Mesendoderm (in vitro differentiated cells): ENCODE measurements at regions not wholly inside any gene's neighbourhood (a gene's known extent, or its start where the extent isn't known, plus 50 kb on each side); places are given as distances from the start of the nearest gene placed in this dataset.
A peak's percentile ranks its signal among the peaks of the same experiment; 100 is the strongest.

Experiments used
- DNase-seq: peaks from one replicate; pipeline ENCODE4 v3.0.0; 2013
- H2AK5ac ChIP-seq: 2 replicates; pipeline ENCODE4 v1.6.1; 2013; ENCODE audit warnings: low read length, inconsistent platforms
- H2BK120ac ChIP-seq: 2 replicates; pipeline ENCODE4 v1.6.1; 2013; ENCODE audit warnings: low read depth, mild to moderate bottlenecking, low read length, moderate library complexity, mixed read lengths
- H2BK15ac ChIP-seq: replicated peaks from 2 replicates; pipeline ENCODE4 v1.6.1; 2013; ENCODE audit warnings: low read depth, mild to moderate bottlenecking, moderate library complexity
- H2BK5ac ChIP-seq: 2 replicates; pipeline ENCODE4 v1.6.1; 2013; ENCODE audit warnings: low read length, inconsistent platforms
- H3K18ac ChIP-seq: 2 replicates; pipeline ENCODE4 v1.6.1; 2013; ENCODE audit warnings: mild to moderate bottlenecking, low read length, mixed read lengths
- H3K23ac ChIP-seq: one replicate; pipeline ENCODE4 v1.6.1; 2013; ENCODE audit warnings: low read length
- H3K27ac ChIP-seq: 2 replicates; pipeline ENCODE4 v1.5.1; 2013; ENCODE audit warnings: low read depth, mild to moderate bottlenecking, inconsistent platforms, low read length, moderate library complexity
- H3K27me3 ChIP-seq: 2 replicates; pipeline ENCODE4 v1.6.1; 2013; ENCODE audit warnings: low read length, control low read depth, mild to moderate bottlenecking, inconsistent platforms; ENCODE audit not compliant: insufficient read depth, poor library complexity
- H3K36me3 ChIP-seq: 2 replicates; pipeline ENCODE4 v1.6.1; 2013; ENCODE audit warnings: low read length, inconsistent platforms; ENCODE audit not compliant: control insufficient read depth, insufficient read depth
- H3K4ac ChIP-seq: one replicate; pipeline ENCODE4 v1.6.1; 2013; ENCODE audit warnings: low read depth, mild to moderate bottlenecking, low read length, moderate library complexity
- H3K4me1 ChIP-seq: 2 replicates; pipeline ENCODE4 v1.6.1; 2013; ENCODE audit warnings: low read depth, low read length, inconsistent platforms; ENCODE audit not compliant: control insufficient read depth
- H3K4me2 ChIP-seq: 2 replicates; pipeline ENCODE4 v1.6.1; 2013; ENCODE audit warnings: low read length
- H3K4me3 ChIP-seq: 2 replicates; pipeline ENCODE4 v1.5.1; 2013; ENCODE audit warnings: mild to moderate bottlenecking, low read length
- H3K56ac ChIP-seq: one replicate; pipeline ENCODE4 v1.6.1; 2013; ENCODE audit warnings: low read length
- H3K79me1 ChIP-seq: 2 replicates; pipeline ENCODE4 v1.6.1; 2013; ENCODE audit warnings: low read length, inconsistent platforms
- H3K79me2 ChIP-seq: 2 replicates; pipeline ENCODE4 v1.6.1; 2013; ENCODE audit warnings: mild to moderate bottlenecking, low read length; ENCODE audit not compliant: control insufficient read depth, insufficient read depth
- H3K9ac ChIP-seq: 2 replicates; pipeline ENCODE4 v1.6.1; 2013; ENCODE audit warnings: low read length, inconsistent platforms
- H4K5ac ChIP-seq: one replicate; pipeline ENCODE4 v1.6.1; 2013; ENCODE audit warnings: low read length
- H4K8ac ChIP-seq: one replicate; pipeline ENCODE4 v1.6.1; 2013; ENCODE audit warnings: low read depth, mild to moderate bottlenecking, control low read depth, low read length, moderate library complexity
- WGBS: extraction: QIAGEN DNeasy Blood & Tissue Kit; methylation state at CpG from one replicate; pipeline ENCODE4 v1.1.7; 2013; ENCODE audit warnings: low lambda C conversion rate, missing lambda C conversion rate; ENCODE audit not compliant: insufficient coverage; ENCODE audit errors: extremely low coverage; 5-methylcytosine and 5-hydroxymethylcytosine counted together

GRCh38 chr18:77918730-77919129, 669.1 kb downstream of the GALR1 start:
- Histone ChIP-seq H3K4me3 (no peak overlapping the region), H2BK5ac (no peak overlapping the region), H3K23ac (no peak overlapping the region), H2AK5ac (no peak overlapping the region), H2BK120ac (no peak overlapping the region), H3K4me2 (no peak overlapping the region), H3K27ac (no peak overlapping the region), H3K4me1 (no peaks in the 10 kb centered on the region), H3K27me3 (no peaks in the 10 kb centered on the region), H3K79me2 (no peaks in the 10 kb centered on the region), H4K8ac (no peak overlapping the region), H3K18ac (no peak overlapping the region), H2BK15ac (no peak overlapping the region), H3K79me1 (no peaks in the 10 kb centered on the region), H3K56ac (no peak overlapping the region), H3K36me3 (no peaks in the 10 kb centered on the region), H3K4ac (no peak overlapping the region), H4K5ac (no peak overlapping the region), H3K9ac (no peak overlapping the region)
- DNase-seq = no peak
- no CpG with 5 or more reads among the region's 5 CpGs for WGBS

- no CpG with 5 or more reads among the region's 4 CpGs for WGBS
Measured at GRCh38 chr18:77919923-77920322, 670.3 kb downstream of the GALR1 start.

GRCh38 chr18:77935342-77935741, 685.7 kb downstream of the GALR1 start:
- Histone ChIP-seq H2AK5ac (no peak overlapping the region), H2BK5ac (no peak overlapping the region), H3K4ac (no peak overlapping the region), H3K79me1 (no peaks in the 10 kb centered on the region), H4K5ac (no peak overlapping the region), H3K36me3 (no peaks in the 10 kb centered on the region), H3K23ac (no peak overlapping the region), H3K56ac (no peak overlapping the region), H2BK15ac (no peak overlapping the region), H3K4me1 (no peaks in the 10 kb centered on the region), H2BK120ac (no peak overlapping the region), H3K9ac (no peak overlapping the region), H3K4me3 (no peak overlapping the region), H3K4me2 (no peak overlapping the region), H3K79me2 (no peaks in the 10 kb centered on the region), H4K8ac (no peak overlapping the region), H3K27me3 (no peaks in the 10 kb centered on the region), H3K18ac (no peak overlapping the region), H3K27ac (no peak overlapping the region)
- DNase-seq = no peak
- WGBS = no CpG with 5 or more reads among the region's 1 CpG

More at GRCh38 chr18:77919923-77920322, 670.3 kb downstream of the GALR1 start:
- H2BK120ac ChIP-seq = no peak overlapping the region
- no peaks in the 10 kb centered on the region for H3K27me3 ChIP-seq
- no peak overlapping the region for H2AK5ac ChIP-seq
- H3K27ac ChIP-seq = no peak overlapping the region
- H3K23ac ChIP-seq = no peak overlapping the region
- H3K4ac ChIP-seq = no peak overlapping the region
- DNase-seq = no peak
- H3K79me2 ChIP-seq = no peaks in the 10 kb centered on the region
- H3K79me1 ChIP-seq = no peaks in the 10 kb centered on the region
- no peak overlapping the region for H3K4me2 ChIP-seq
- H3K4me1 ChIP-seq = no peaks in the 10 kb centered on the region
- H3K9ac ChIP-seq = no peak overlapping the region
- no peak overlapping the region for H2BK15ac ChIP-seq
- H3K36me3 ChIP-seq = no peaks in the 10 kb centered on the region
- no peak overlapping the region for H4K5ac ChIP-seq
- no peak overlapping the region for H3K56ac ChIP-seq
- H4K8ac ChIP-seq = no peak overlapping the region
- H3K18ac ChIP-seq = no peak overlapping the region
- no peak overlapping the region for H3K4me3 ChIP-seq
- no peak overlapping the region for H2BK5ac ChIP-seq

GRCh38 chr18:77940566-77940965, 690.9 kb downstream of the GALR1 start:
- H3K4me3 ChIP-seq = no peak overlapping the region
- no peak overlapping the region for H2BK5ac ChIP-seq
- no peaks in the 10 kb centered on the region for H3K79me2 ChIP-seq
- no peak for DNase-seq
- H4K8ac ChIP-seq = no peak overlapping the region
- H3K56ac ChIP-seq = no peak overlapping the region
- H3K4me1 ChIP-seq = no peaks in the 10 kb centered on the region
- no CpG with 5 or more reads among the region's 10 CpGs for whole genome bisulfite sequencing
- no peak overlapping the region for H2BK15ac ChIP-seq
- no peak overlapping the region for H3K23ac ChIP-seq
- no peaks in the 10 kb centered on the region for H3K79me1 ChIP-seq
- no peak overlapping the region for H3K9ac ChIP-seq
- H3K4me2 ChIP-seq = no peak overlapping the region
- H3K36me3 ChIP-seq = no peaks in the 10 kb centered on the region
- H3K27me3 ChIP-seq = no peaks in the 10 kb centered on the region
- no peak overlapping the region for H2BK120ac ChIP-seq
- H3K27ac ChIP-seq = no peak overlapping the region
- H2AK5ac ChIP-seq = no peak overlapping the region
- no peak overlapping the region for H3K18ac ChIP-seq
- H4K5ac ChIP-seq = no peak overlapping the region
- no peak overlapping the region for H3K4ac ChIP-seq

- Histone ChIP-seq H3K4me2 (no peak overlapping the region), H3K56ac (no peak overlapping the region), H2BK5ac (no peak overlapping the region), H3K9ac (no peak overlapping the region), H3K4me1 (no peaks in the 10 kb centered on the region), H3K18ac (no peak overlapping the region), H4K5ac (no peak overlapping the region), H3K79me2 (no peaks in the 10 kb centered on the region), H3K27ac (no peak overlapping the region), H3K4ac (no peak overlapping the region), H2BK15ac (no peak overlapping the region), H2BK120ac (no peak overlapping the region), H4K8ac (no peak overlapping the region), H3K79me1 (no peaks in the 10 kb centered on the region), H3K27me3 (no peaks in the 10 kb centered on the region), H3K4me3 (no peak overlapping the region), H3K23ac (no peak overlapping the region), H2AK5ac (no peak overlapping the region), H3K36me3 (no peaks in the 10 kb centered on the region)
- DNase-seq = no peak
- no CpG with 5 or more reads among the region's 7 CpGs for WGBS
Measured at GRCh38 chr18:77944533-77944932, 694.9 kb downstream of the GALR1 start.

- Histone ChIP-seq H3K4me3 (no peak overlapping the region), H3K56ac (no peak overlapping the region), H3K27me3 (no peaks in the 10 kb centered on the region), H2BK5ac (no peak overlapping the region), H2BK15ac (no peak overlapping the region), H4K8ac (no peak overlapping the region), H3K27ac (no peak overlapping the region), H3K9ac (no peak overlapping the region), H3K23ac (no peak overlapping the region), H3K4me2 (no peak overlapping the region), H3K79me1 (no peaks in the 10 kb centered on the region), H2BK120ac (no peak overlapping the region), H3K4me1 (no peaks in the 10 kb centered on the region), H3K4ac (no peak overlapping the region), H2AK5ac (no peak overlapping the region), H3K36me3 (no peaks in the 10 kb centered on the region), H3K79me2 (no peaks in the 10 kb centered on the region), H3K18ac (no peak overlapping the region), H4K5ac (no peak overlapping the region)
- peak; percentile 57 for DNase-seq
- no CpG with 5 or more reads among the region's 2 CpGs for WGBS
Measured at GRCh38 chr18:77948567-77948966, 698.9 kb downstream of the GALR1 start.
